ENCODE measurements at regions not wholly inside any gene's neighbourhood (a gene's known extent, or its start where the extent isn't known, plus 50 kb on each side); places are given as distances from the start of the nearest gene placed in this dataset.
A peak's percentile ranks its signal among the peaks of the same experiment; 100 is the strongest.

- no peak for DNase-seq
- Mint-ChIP-seq H3K27me3 (ENCODE audit: insufficient read depth) (no peaks in the 10 kb centered on the region), H3K4me3 (no peak overlapping the region), H3K4me1 (ENCODE audit: low read depth) (no peaks in the 10 kb centered on the region), H3K36me3 (ENCODE audit: low read depth) (peaks cover 19% of the 10 kb centered on the region; the same call in 1 of the 2 replicates), H3K9me3 (peaks cover 23% of the 10 kb centered on the region), H3K27ac (no peak overlapping the region)
- TF ChIP-seq, protein P1, sequence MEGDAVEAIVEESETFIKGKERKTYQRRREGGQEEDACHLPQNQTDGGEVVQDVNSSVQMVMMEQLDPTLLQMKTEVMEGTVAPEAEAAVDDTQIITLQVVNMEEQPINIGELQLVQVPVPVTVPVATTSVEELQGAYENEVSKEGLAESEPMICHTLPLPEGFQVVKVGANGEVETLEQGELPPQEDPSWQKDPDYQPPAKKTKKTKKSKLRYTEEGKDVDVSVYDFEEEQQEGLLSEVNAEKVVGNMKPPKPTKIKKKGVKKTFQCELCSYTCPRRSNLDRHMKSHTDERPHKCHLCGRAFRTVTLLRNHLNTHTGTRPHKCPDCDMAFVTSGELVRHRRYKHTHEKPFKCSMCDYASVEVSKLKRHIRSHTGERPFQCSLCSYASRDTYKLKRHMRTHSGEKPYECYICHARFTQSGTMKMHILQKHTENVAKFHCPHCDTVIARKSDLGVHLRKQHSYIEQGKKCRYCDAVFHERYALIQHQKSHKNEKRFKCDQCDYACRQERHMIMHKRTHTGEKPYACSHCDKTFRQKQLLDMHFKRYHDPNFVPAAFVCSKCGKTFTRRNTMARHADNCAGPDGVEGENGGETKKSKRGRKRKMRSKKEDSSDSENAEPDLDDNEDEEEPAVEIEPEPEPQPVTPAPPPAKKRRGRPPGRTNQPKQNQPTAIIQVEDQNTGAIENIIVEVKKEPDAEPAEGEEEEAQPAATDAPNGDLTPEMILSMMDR (IDR thresholded peaks at IDR 0.05) = no peak
Observed at GRCh38 chr2:228542277-228542676, 360.8 kb upstream of the SPHKAP start.

DNA sequence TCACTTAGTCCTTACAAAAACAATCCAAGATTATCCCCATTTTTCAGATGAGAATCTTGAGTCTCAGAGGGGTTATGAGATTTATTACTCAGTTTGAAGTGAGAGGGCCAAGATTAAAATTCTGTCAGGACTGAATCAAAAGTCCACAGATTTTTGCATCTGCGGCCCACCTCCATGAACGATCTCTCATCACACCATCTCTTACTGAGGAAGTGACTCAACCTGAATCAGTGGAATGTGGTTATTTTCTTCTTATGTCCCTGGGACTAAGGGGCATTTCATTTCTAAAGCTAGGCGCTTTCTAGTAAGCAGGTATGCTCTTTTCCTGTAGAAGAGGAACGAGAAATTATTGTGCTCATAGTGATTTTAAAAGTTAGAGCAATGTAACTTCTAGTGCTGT, 360.3 kb upstream of the SPHKAP start:
- H3K9me3 Mint-ChIP-seq = peaks cover 25% of the 10 kb centered on the region
- H3K4me1 Mint-ChIP-seq (ENCODE audit: low read depth) = no peaks in the 10 kb centered on the region
- peaks cover 17% of the 10 kb centered on the region; the same call in 1 of the 2 replicates for H3K36me3 Mint-ChIP-seq (ENCODE audit: low read depth)

DNA sequence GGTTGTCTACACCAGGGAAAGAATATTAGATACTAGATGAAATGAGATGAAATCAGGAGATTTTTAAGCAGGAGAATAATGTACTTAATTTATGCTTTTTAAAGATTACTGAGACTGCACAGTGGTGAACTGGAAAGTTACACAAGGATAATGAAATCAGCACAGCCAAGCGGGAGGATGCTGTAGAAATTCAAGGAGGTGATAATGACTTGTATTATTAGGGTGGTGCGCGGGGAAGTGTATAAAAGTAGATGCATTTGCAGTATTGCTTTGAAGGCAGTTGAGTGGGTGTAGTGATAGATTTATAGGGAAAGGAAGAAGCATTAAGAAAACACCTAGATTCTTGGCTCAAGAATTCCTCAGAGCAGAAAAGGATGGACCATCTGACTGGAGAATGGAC, 359.5 kb upstream of the SPHKAP start:
- TF ChIP-seq, protein P1 (IDR thresholded peaks at IDR 0.05) = no peak
- Mint-ChIP-seq H3K27ac (peak overlapping the region; percentile 46), H3K4me3 (no peak overlapping the region), H3K4me1 (ENCODE audit: low read depth) (no peaks in the 10 kb centered on the region), H3K9me3 (peaks cover 26% of the 10 kb centered on the region), H3K27me3 (ENCODE audit: insufficient read depth) (no peaks in the 10 kb centered on the region), H3K36me3 (ENCODE audit: low read depth) (peaks cover 12% of the 10 kb centered on the region; the same call in 1 of the 2 replicates)
- DNase-seq = no peak

More for the DNA sequence above, 360.3 kb upstream of the SPHKAP start:
- no peaks in the 10 kb centered on the region for H3K27me3 Mint-ChIP-seq (ENCODE audit: insufficient read depth)
- DNase-seq = peak; percentile 47
- no peak overlapping the region for H3K4me3 Mint-ChIP-seq
- TF ChIP-seq, protein P1 (IDR thresholded peaks at IDR 0.05) = no peak
- H3K27ac Mint-ChIP-seq = no peak overlapping the region

DNA sequence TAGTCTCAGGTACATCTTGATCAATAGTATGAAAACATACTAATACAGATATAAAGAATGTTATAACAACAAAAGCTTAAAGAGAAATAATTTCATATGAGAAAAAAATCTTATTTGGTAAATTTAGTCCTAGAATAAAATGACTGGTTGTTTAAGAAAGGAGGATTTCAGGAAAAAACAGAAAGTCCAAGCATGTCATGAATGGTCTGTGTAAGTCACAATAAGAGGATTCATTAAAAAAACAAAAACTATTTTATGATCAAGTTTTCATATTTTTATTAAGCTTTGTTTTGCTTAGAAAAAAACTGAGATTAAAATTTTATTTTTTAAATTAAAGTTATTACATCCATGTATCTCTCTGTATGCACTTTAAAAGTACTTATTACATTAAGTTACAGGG, 353.9 kb upstream of the SPHKAP start:
- DNase-seq = no peak
- Mint-ChIP-seq H3K4me3 (no peak overlapping the region), H3K27me3 (ENCODE audit: insufficient read depth) (no peaks in the 10 kb centered on the region), H3K27ac (no peak overlapping the region), H3K9me3 (peaks cover 55% of the 10 kb centered on the region), H3K36me3 (ENCODE audit: low read depth) (peaks cover 39% of the 10 kb centered on the region), H3K4me1 (ENCODE audit: low read depth) (no peaks in the 10 kb centered on the region)
- TF ChIP-seq, protein P1 (IDR thresholded peaks at IDR 0.05) = no peak

DNA sequence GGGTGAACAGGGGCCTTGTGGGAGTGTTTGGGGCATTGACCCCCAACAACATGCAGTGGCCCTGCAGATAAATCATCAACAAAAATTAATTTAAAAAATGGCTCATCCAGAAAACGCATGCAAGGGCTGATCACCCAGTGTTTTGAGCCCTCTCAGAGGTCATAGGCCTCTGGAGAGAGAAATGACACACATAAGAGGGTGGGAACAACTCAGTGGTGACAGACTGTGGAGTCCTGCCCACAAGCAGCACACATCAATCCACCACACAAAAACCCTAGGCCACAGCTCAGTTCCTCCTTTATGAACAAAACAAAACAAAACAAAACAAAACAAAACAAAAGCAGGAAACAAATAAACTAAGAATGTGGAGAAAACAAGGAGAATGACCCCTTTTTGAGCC, 351.7 kb upstream of the SPHKAP start:
- H3K27me3 Mint-ChIP-seq (ENCODE audit: insufficient read depth) = no peaks in the 10 kb centered on the region
- H3K36me3 Mint-ChIP-seq (ENCODE audit: low read depth) = peaks cover 39% of the 10 kb centered on the region

More for the DNA sequence above, 351.7 kb upstream of the SPHKAP start:
- Mint-ChIP-seq H3K4me3 (no peak overlapping the region), H3K27ac (no peak overlapping the region), H3K9me3 (peaks cover 51% of the 10 kb centered on the region), H3K4me1 (ENCODE audit: low read depth) (no peaks in the 10 kb centered on the region)
- TF ChIP-seq, protein P1 (IDR thresholded peaks at IDR 0.05) = no peak
- DNase-seq = no peak
